ENCODE measurements at regions not wholly inside any gene's neighbourhood (a gene's known extent, or its start where the extent isn't known, plus 50 kb on each side); places are given as distances from the start of the nearest gene placed in this dataset.
A peak's percentile ranks its signal among the peaks of the same experiment; 100 is the strongest.

GRCh38 chrX:42070866-42071265 is 147.5 kb upstream of the CASK start:
- peak; percentile 68 for DNase-seq (ENCODE audit: low read depth)
- TF ChIP-seq CTCF (conservative IDR thresholded peaks at IDR 0.05; ENCODE audit: low read length): no peak
- H3K4me3 ChIP-seq (ENCODE audit: low read length): no peak overlapping the region

GRCh38 chrX:42054256-42054655 is 130.9 kb upstream of the CASK start:
- TF ChIP-seq CTCF (conservative IDR thresholded peaks at IDR 0.05; ENCODE audit: low read length): no peak
- DNase-seq (ENCODE audit: low read depth): no peak
- H3K4me3 ChIP-seq (ENCODE audit: low read length): no peak overlapping the region

- no peak for TF ChIP-seq CTCF (conservative IDR thresholded peaks at IDR 0.05; ENCODE audit: low read length)
- H3K4me3 ChIP-seq (ENCODE audit: low read length): no peak overlapping the region
- DNase-seq (ENCODE audit: low read depth): no peak
Observed at GRCh38 chrX:42050345-42050744, 127.0 kb upstream of the CASK start.

- TF ChIP-seq CTCF (conservative IDR thresholded peaks at IDR 0.05; ENCODE audit: low read length): no peak
- no peak for DNase-seq (ENCODE audit: low read depth)
Observed at GRCh38 chrX:42047886-42048285, 124.5 kb upstream of the CASK start.

GRCh38 chrX:42028109-42028508 is 104.8 kb upstream of the CASK start:
- DNase-seq (ENCODE audit: low read depth): no peak
- no peak for TF ChIP-seq CTCF (conservative IDR thresholded peaks at IDR 0.05; ENCODE audit: low read length)
- no peak overlapping the region for H3K4me3 ChIP-seq (ENCODE audit: low read length)

More at GRCh38 chrX:42047886-42048285, 124.5 kb upstream of the CASK start:
- no peak overlapping the region for H3K4me3 ChIP-seq (ENCODE audit: low read length)

GRCh38 chrX:42027367-42028000 is 104.1 kb upstream of the CASK start:
- DNase-seq (ENCODE audit: low read depth): no peak
- TF ChIP-seq CTCF (conservative IDR thresholded peaks at IDR 0.05; ENCODE audit: low read length): no peak
- no peak overlapping the region for H3K4me3 ChIP-seq (ENCODE audit: low read length)

- H3K4me3 ChIP-seq (ENCODE audit: low read length): no peak overlapping the region
- DNase-seq (ENCODE audit: low read depth): no peak
- no peak for TF ChIP-seq CTCF (conservative IDR thresholded peaks at IDR 0.05; ENCODE audit: low read length)
Observed at GRCh38 chrX:42025861-42026260, 102.5 kb upstream of the CASK start.
